ENCODE measurements at regions not wholly inside any gene's neighbourhood (a gene's known extent, or its start where the extent isn't known, plus 50 kb on each side); places are given as distances from the start of the nearest gene placed in this dataset.

GRCh38 chr7:125573126-125573525 lies 643.5 kb upstream of the POT1 start:
- H3K27me3 ChIP-seq (ENCODE audit: control insufficient read depth in 3 of 3, insufficient read depth in 3 of 3, low read length in 3 of 3), result no peaks in the 10 kb centered on the region
- no peaks in the 10 kb centered on the region for H3K4me1 ChIP-seq (ENCODE audit: control insufficient read depth in 3 of 3, insufficient read depth in 3 of 3, low read length in 3 of 3)
- no peak overlapping the region for H3K9ac ChIP-seq (ENCODE audit: low read depth in 1 of 3, low read length in 3 of 3)
- peaks cover 0 to 3% (median 0%) of the 10 kb centered on the region in 3 donors for H3K9me3 ChIP-seq (ENCODE audit: control insufficient read depth in 3 of 3, low read length in 3 of 3)
- H3K27ac ChIP-seq (ENCODE audit: low read depth, low read length), result no peak overlapping the region
- no peaks in the 10 kb centered on the region for H3K36me3 ChIP-seq (ENCODE audit: control insufficient read depth in 3 of 3, insufficient read depth in 3 of 3, low read length in 3 of 3)
- no peak overlapping the region for H3K4me3 ChIP-seq (ENCODE audit: low read length in 3 of 3)

- peaks cover 0 to 3% (median 0%) of the 10 kb centered on the region in 3 donors for H3K9me3 ChIP-seq (ENCODE audit: control insufficient read depth in 3 of 3, low read length in 3 of 3)
- H3K27ac ChIP-seq (ENCODE audit: low read depth, low read length), result no peak overlapping the region
- no peaks in the 10 kb centered on the region for H3K36me3 ChIP-seq (ENCODE audit: control insufficient read depth in 3 of 3, insufficient read depth in 3 of 3, low read length in 3 of 3)
- no peak overlapping the region for H3K4me3 ChIP-seq (ENCODE audit: low read length in 3 of 3)
- H3K9ac ChIP-seq (ENCODE audit: low read depth in 1 of 3, low read length in 3 of 3), result no peak overlapping the region
- no peaks in the 10 kb centered on the region for H3K4me1 ChIP-seq (ENCODE audit: control insufficient read depth in 3 of 3, insufficient read depth in 3 of 3, low read length in 3 of 3)
- no peaks in the 10 kb centered on the region for H3K27me3 ChIP-seq (ENCODE audit: control insufficient read depth in 3 of 3, insufficient read depth in 3 of 3, low read length in 3 of 3)
These were observed 642.8 kb upstream of the POT1 start for GRCh38 chr7:125572414-125572813.

GRCh38 chr7:125568799-125569198 lies 639.2 kb upstream of the POT1 start:
- H3K4me1 ChIP-seq (ENCODE audit: control insufficient read depth in 3 of 3, insufficient read depth in 3 of 3, low read length in 3 of 3), result no peaks in the 10 kb centered on the region
- H3K9ac ChIP-seq (ENCODE audit: low read depth in 1 of 3, low read length in 3 of 3), result no peak overlapping the region
- no peaks in the 10 kb centered on the region for H3K36me3 ChIP-seq (ENCODE audit: control insufficient read depth in 3 of 3, insufficient read depth in 3 of 3, low read length in 3 of 3)
- no peaks in the 10 kb centered on the region for H3K27me3 ChIP-seq (ENCODE audit: control insufficient read depth in 3 of 3, insufficient read depth in 3 of 3, low read length in 3 of 3)
- no peak overlapping the region for H3K4me3 ChIP-seq (ENCODE audit: low read length in 3 of 3)
- no peaks in the 10 kb centered on the region for H3K9me3 ChIP-seq (ENCODE audit: control insufficient read depth in 3 of 3, low read length in 3 of 3)
- H3K27ac ChIP-seq (ENCODE audit: low read depth, low read length), result no peak overlapping the region

DNA sequence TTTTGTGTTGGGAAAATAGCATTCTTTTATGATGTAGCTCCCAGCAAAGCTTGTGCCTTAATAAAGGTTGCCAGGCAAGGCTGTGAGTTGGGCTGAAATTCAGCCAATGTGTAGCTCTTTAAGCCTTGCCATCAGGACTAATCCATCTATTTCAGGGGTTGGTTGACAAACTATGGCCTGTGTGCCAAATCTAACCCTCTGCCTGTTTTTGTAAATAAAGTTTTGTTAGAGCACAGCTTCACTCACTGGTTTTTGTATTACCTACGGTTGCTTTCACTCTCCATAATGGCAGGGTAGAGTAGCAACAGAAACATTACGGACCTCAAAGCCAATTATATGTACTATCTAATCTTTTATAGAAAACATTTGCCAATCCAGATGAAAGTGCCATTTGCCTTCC lies 638.1 kb upstream of the POT1 start:
- Histone ChIP-seq H3K36me3 (ENCODE audit: control insufficient read depth in 3 of 3, insufficient read depth in 3 of 3, low read length in 3 of 3) (no peaks in the 10 kb centered on the region), H3K4me3 (ENCODE audit: low read length in 3 of 3) (no peak overlapping the region), H3K4me1 (ENCODE audit: control insufficient read depth in 3 of 3, insufficient read depth in 3 of 3, low read length in 3 of 3) (no peaks in the 10 kb centered on the region)

GRCh38 chr7:125563964-125564529 lies 634.4 kb upstream of the POT1 start:
- H3K36me3 ChIP-seq (ENCODE audit: control insufficient read depth in 3 of 3, insufficient read depth in 3 of 3, low read length in 3 of 3), result no peaks in the 10 kb centered on the region
- H3K4me1 ChIP-seq (ENCODE audit: control insufficient read depth in 3 of 3, insufficient read depth in 3 of 3, low read length in 3 of 3), result no peaks in the 10 kb centered on the region
- no peaks in the 10 kb centered on the region for H3K9me3 ChIP-seq (ENCODE audit: control insufficient read depth in 3 of 3, low read length in 3 of 3)
- no peaks in the 10 kb centered on the region for H3K27me3 ChIP-seq (ENCODE audit: control insufficient read depth in 3 of 3, insufficient read depth in 3 of 3, low read length in 3 of 3)
- H3K9ac ChIP-seq (ENCODE audit: low read depth in 1 of 3, low read length in 3 of 3), result no peak overlapping the region
- H3K27ac ChIP-seq (ENCODE audit: low read depth, low read length), result no peak overlapping the region
- H3K4me3 ChIP-seq (ENCODE audit: low read length in 3 of 3), result no peak overlapping the region

More for the DNA sequence above, 638.1 kb upstream of the POT1 start:
- Histone ChIP-seq H3K27ac (ENCODE audit: low read depth, low read length) (no peak overlapping the region), H3K9ac (ENCODE audit: low read depth in 1 of 3, low read length in 3 of 3) (no peak overlapping the region), H3K9me3 (ENCODE audit: control insufficient read depth in 3 of 3, low read length in 3 of 3) (no peaks in the 10 kb centered on the region), H3K27me3 (ENCODE audit: control insufficient read depth in 3 of 3, insufficient read depth in 3 of 3, low read length in 3 of 3) (no peaks in the 10 kb centered on the region)

DNA sequence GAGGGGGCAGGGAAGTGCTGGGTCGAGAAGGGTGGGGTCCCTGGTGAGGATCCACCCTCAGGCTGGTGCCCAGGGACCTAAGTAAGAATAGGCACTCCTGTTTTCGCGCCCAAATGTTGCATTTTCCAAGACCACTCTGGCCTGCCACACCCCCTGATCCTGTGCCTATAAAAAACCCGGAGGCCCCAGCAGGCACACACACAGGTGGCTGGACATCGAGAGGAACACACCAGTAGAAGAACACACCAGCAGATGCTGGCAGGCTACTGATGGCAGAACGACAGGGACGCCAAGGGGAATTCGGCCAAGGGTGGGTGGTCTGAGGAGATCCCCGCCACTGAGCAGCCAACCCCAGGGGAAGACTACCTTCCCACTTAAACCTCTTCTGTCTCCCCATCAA lies 633.9 kb upstream of the POT1 start:
- Histone ChIP-seq H3K36me3 (ENCODE audit: control insufficient read depth in 3 of 3, insufficient read depth in 3 of 3, low read length in 3 of 3) (no peaks in the 10 kb centered on the region), H3K27me3 (ENCODE audit: control insufficient read depth in 3 of 3, insufficient read depth in 3 of 3, low read length in 3 of 3) (no peaks in the 10 kb centered on the region), H3K9me3 (ENCODE audit: control insufficient read depth in 3 of 3, low read length in 3 of 3) (no peaks in the 10 kb centered on the region), H3K4me3 (ENCODE audit: low read length in 3 of 3) (no peak overlapping the region), H3K27ac (ENCODE audit: low read depth, low read length) (no peak overlapping the region), H3K9ac (ENCODE audit: low read depth in 1 of 3, low read length in 3 of 3) (no peak overlapping the region), H3K4me1 (ENCODE audit: control insufficient read depth in 3 of 3, insufficient read depth in 3 of 3, low read length in 3 of 3) (no peaks in the 10 kb centered on the region)

DNA sequence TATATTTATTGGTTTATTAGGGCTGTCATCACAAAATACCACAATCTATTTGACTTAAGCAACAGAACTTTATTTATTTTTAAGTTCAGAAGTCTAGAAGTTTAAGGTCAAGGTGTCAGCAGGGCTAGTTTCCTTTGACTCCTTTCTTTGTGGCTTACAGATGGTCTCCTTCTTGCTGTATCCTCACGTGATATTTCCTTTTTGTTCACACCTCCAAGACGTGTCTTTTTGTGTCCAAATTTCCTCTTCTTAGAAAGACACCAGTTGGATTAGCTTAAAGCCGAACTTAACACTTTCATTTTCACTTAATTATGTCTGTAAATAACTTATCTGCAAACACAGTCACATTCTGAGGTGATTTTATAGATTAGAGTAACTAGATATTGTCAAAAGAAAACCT lies 631.4 kb upstream of the POT1 start:
- Histone ChIP-seq H3K4me1 (ENCODE audit: control insufficient read depth in 3 of 3, insufficient read depth in 3 of 3, low read length in 3 of 3) (no peaks in the 10 kb centered on the region), H3K9me3 (ENCODE audit: control insufficient read depth in 3 of 3, low read length in 3 of 3) (no peaks in the 10 kb centered on the region), H3K4me3 (ENCODE audit: low read length in 3 of 3) (no peak overlapping the region), H3K36me3 (ENCODE audit: control insufficient read depth in 3 of 3, insufficient read depth in 3 of 3, low read length in 3 of 3) (no peaks in the 10 kb centered on the region), H3K27me3 (ENCODE audit: control insufficient read depth in 3 of 3, insufficient read depth in 3 of 3, low read length in 3 of 3) (no peaks in the 10 kb centered on the region), H3K27ac (ENCODE audit: low read depth, low read length) (no peak overlapping the region), H3K9ac (ENCODE audit: low read depth in 1 of 3, low read length in 3 of 3) (no peak overlapping the region)

DNA sequence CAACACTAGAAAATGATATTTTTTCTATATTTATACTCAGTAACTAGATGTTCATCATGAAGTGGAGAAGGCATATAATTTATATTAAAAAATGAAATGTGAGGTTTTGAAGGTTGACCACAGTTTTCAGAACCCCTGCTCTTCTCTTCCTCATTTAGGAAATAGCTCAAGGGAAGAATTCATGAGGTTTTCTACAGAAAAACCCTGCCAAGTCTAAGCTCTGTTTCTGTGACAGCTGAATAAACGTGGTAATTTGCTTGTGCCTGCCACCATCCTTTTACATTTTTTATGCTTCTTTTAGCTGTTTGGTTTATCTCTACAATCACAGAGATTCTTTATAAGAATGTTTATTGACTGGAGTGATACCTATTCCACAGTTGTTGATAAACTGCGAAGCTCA lies 630.3 kb upstream of the POT1 start:
- H3K27ac ChIP-seq (ENCODE audit: low read depth, low read length), result no peak overlapping the region
- H3K27me3 ChIP-seq (ENCODE audit: control insufficient read depth in 3 of 3, insufficient read depth in 3 of 3, low read length in 3 of 3), result no peaks in the 10 kb centered on the region
- H3K36me3 ChIP-seq (ENCODE audit: control insufficient read depth in 3 of 3, insufficient read depth in 3 of 3, low read length in 3 of 3), result no peaks in the 10 kb centered on the region
- no peaks in the 10 kb centered on the region for H3K4me1 ChIP-seq (ENCODE audit: control insufficient read depth in 3 of 3, insufficient read depth in 3 of 3, low read length in 3 of 3)
- no peak overlapping the region for H3K9ac ChIP-seq (ENCODE audit: low read depth in 1 of 3, low read length in 3 of 3)
- no peak overlapping the region for H3K4me3 ChIP-seq (ENCODE audit: low read length in 3 of 3)
- no peaks in the 10 kb centered on the region for H3K9me3 ChIP-seq (ENCODE audit: control insufficient read depth in 3 of 3, low read length in 3 of 3)

- Histone ChIP-seq H3K4me3 (ENCODE audit: low read length in 3 of 3) (no peak overlapping the region), H3K9ac (ENCODE audit: low read depth in 1 of 3, low read length in 3 of 3) (no peak overlapping the region), H3K9me3 (ENCODE audit: control insufficient read depth in 3 of 3, low read length in 3 of 3) (no peaks in the 10 kb centered on the region), H3K36me3 (ENCODE audit: control insufficient read depth in 3 of 3, insufficient read depth in 3 of 3, low read length in 3 of 3) (no peaks in the 10 kb centered on the region), H3K4me1 (ENCODE audit: control insufficient read depth in 3 of 3, insufficient read depth in 3 of 3, low read length in 3 of 3) (no peaks in the 10 kb centered on the region), H3K27me3 (ENCODE audit: control insufficient read depth in 3 of 3, insufficient read depth in 3 of 3, low read length in 3 of 3) (no peaks in the 10 kb centered on the region), H3K27ac (ENCODE audit: low read depth, low read length) (no peak overlapping the region)
These were observed 626.3 kb upstream of the POT1 start for GRCh38 chr7:125555916-125556315.

DNA sequence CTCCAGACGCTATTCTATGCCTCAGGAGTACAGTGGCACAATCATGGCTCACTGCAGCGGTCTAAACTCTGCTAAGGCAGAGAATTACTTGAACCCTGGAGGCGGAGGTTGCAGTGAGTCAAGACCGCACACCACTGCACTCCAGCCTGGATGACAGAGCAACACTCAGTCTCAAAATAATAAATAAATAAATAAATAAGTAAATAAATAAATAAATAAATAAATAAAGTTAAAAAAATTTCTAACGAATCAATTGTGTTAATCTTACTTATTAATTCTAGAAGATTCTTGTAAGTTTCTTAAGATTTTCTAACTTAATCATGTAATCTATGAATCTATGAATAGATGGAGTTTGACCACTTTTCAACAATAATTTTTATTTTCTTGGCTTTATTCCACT lies 621.4 kb upstream of the POT1 start:
- no peak overlapping the region for H3K27ac ChIP-seq (ENCODE audit: low read depth, low read length)
- no peak overlapping the region for H3K9ac ChIP-seq (ENCODE audit: low read depth in 1 of 3, low read length in 3 of 3)
- H3K36me3 ChIP-seq (ENCODE audit: control insufficient read depth in 3 of 3, insufficient read depth in 3 of 3, low read length in 3 of 3), result no peaks in the 10 kb centered on the region
- no peaks in the 10 kb centered on the region for H3K27me3 ChIP-seq (ENCODE audit: control insufficient read depth in 3 of 3, insufficient read depth in 3 of 3, low read length in 3 of 3)
- no peaks in the 10 kb centered on the region for H3K9me3 ChIP-seq (ENCODE audit: control insufficient read depth in 3 of 3, low read length in 3 of 3)
- no peaks in the 10 kb centered on the region for H3K4me1 ChIP-seq (ENCODE audit: control insufficient read depth in 3 of 3, insufficient read depth in 3 of 3, low read length in 3 of 3)
- H3K4me3 ChIP-seq (ENCODE audit: low read length in 3 of 3), result no peak overlapping the region

GRCh38 chr7:125547505-125547904 lies 617.9 kb upstream of the POT1 start:
- Histone ChIP-seq H3K36me3 (ENCODE audit: control insufficient read depth in 3 of 3, insufficient read depth in 3 of 3, low read length in 3 of 3) (no peaks in the 10 kb centered on the region), H3K4me1 (ENCODE audit: control insufficient read depth in 3 of 3, insufficient read depth in 3 of 3, low read length in 3 of 3) (no peaks in the 10 kb centered on the region)

More at GRCh38 chr7:125547505-125547904, 617.9 kb upstream of the POT1 start:
- H3K9me3 ChIP-seq (ENCODE audit: control insufficient read depth in 3 of 3, low read length in 3 of 3), result no peaks in the 10 kb centered on the region
- no peak overlapping the region for H3K27ac ChIP-seq (ENCODE audit: low read depth, low read length)
- H3K4me3 ChIP-seq (ENCODE audit: low read length in 3 of 3), result no peak overlapping the region
- H3K9ac ChIP-seq (ENCODE audit: low read depth in 1 of 3, low read length in 3 of 3), result no peak overlapping the region
- no peaks in the 10 kb centered on the region for H3K27me3 ChIP-seq (ENCODE audit: control insufficient read depth in 3 of 3, insufficient read depth in 3 of 3, low read length in 3 of 3)
